GM18951 (cell line): ENCODE measurements at regions not wholly inside any gene's neighbourhood (a gene's known extent, or its start where the extent isn't known, plus 50 kb on each side); places are given as distances from the start of the nearest gene placed in this dataset.

Experiments
- POLR2A ChIP-seq: IDR thresholded peaks from 4 replicates; pipeline ENCODE4 v1.6.1; 2011; ENCODE audit warnings: mild to moderate bottlenecking; ENCODE audit not compliant: insufficient read length, insufficient read depth; ENCODE audit errors: extremely low read depth
- in situ Hi-C: fragments of 300-500 bp; cut with MboI; formaldehyde crosslinking; loops from one replicate; pipeline ENCODE4 v1.12.0; 2022; ENCODE audit warnings: low sequenced_read_pairs, mixed read lengths, inconsistent platforms; ENCODE audit not compliant: unreplicated experiment

- in situ Hi-C loops, result loop anchor here (25.0 kb wide), 1 partner anchor 703 kb away; no protein-coding TSS in a partner anchor
- TF ChIP-seq POLR2A, result no peak
These were observed 64.3 kb downstream of the DMRTA2 start for GRCh38 chr1:50358962-50359361.

GRCh38 chr1:50357186-50357585, 66.1 kb downstream of the DMRTA2 start:
- in situ Hi-C loops, result loop anchor here (25.0 kb wide), 1 partner anchor 705 kb away; no protein-coding TSS in a partner anchor
- no peak for TF ChIP-seq POLR2A

GRCh38 chr1:50354813-50355212, 68.4 kb downstream of the DMRTA2 start:
- in situ Hi-C loops, result loop anchor here (25.0 kb wide), 1 partner anchor 707 kb away; no protein-coding TSS in a partner anchor

GRCh38 chr1:50352428-50352827, 70.8 kb downstream of the DMRTA2 start:
- in situ Hi-C loops, result loop anchor here (25.0 kb wide), 1 partner anchor 710 kb away; no protein-coding TSS in a partner anchor
- no peak for TF ChIP-seq POLR2A

More at GRCh38 chr1:50354813-50355212, 68.4 kb downstream of the DMRTA2 start:
- no peak for TF ChIP-seq POLR2A

GRCh38 chr1:50350868-50351267, 72.4 kb downstream of the DMRTA2 start:
- in situ Hi-C loops, result loop anchor here (25.0 kb wide), 1 partner anchor 711 kb away; no protein-coding TSS in a partner anchor
- no peak for TF ChIP-seq POLR2A

- TF ChIP-seq POLR2A, result no peak
- in situ Hi-C loops, result loop anchor here (25.0 kb wide), 1 partner anchor 712 kb away; no protein-coding TSS in a partner anchor
These were observed 72.8 kb downstream of the DMRTA2 start for GRCh38 chr1:50350421-50350820.

GRCh38 chr1:50349242-50349565, 74.0 kb downstream of the DMRTA2 start:
- in situ Hi-C loops, result no loop called here
- TF ChIP-seq POLR2A, result no peak

GRCh38 chr1:50348449-50349241, 74.6 kb downstream of the DMRTA2 start:
- in situ Hi-C loops, result no loop called here
- TF ChIP-seq POLR2A, result no peak

GRCh38 chr1:50347933-50348332, 75.3 kb downstream of the DMRTA2 start:
- no peak for TF ChIP-seq POLR2A
- in situ Hi-C loops, result no loop called here

- in situ Hi-C loops, result no loop called here
- TF ChIP-seq POLR2A, result no peak
These were observed 76.6 kb downstream of the DMRTA2 start for GRCh38 chr1:50346621-50347020.

- in situ Hi-C loops, result no loop called here
- TF ChIP-seq POLR2A, result no peak
These were observed 79.9 kb downstream of the DMRTA2 start for GRCh38 chr1:50343323-50343722.

GRCh38 chr1:50342525-50342924, 80.7 kb downstream of the DMRTA2 start:
- TF ChIP-seq POLR2A, result no peak
- in situ Hi-C loops, result no loop called here

- no peak for TF ChIP-seq POLR2A
- in situ Hi-C loops, result no loop called here
These were observed 88.2 kb downstream of the DMRTA2 start for GRCh38 chr1:50335036-50335435.

GRCh38 chr1:50333595-50333974, 89.7 kb downstream of the DMRTA2 start:
- in situ Hi-C loops, result no loop called here
- TF ChIP-seq POLR2A, result no peak
